ENCODE measurements at regions not wholly inside any gene's neighbourhood (a gene's known extent, or its start where the extent isn't known, plus 50 kb on each side); places are given as distances from the start of the nearest gene placed in this dataset.
A peak's percentile ranks its signal among the peaks of the same experiment; 100 is the strongest.

DNA sequence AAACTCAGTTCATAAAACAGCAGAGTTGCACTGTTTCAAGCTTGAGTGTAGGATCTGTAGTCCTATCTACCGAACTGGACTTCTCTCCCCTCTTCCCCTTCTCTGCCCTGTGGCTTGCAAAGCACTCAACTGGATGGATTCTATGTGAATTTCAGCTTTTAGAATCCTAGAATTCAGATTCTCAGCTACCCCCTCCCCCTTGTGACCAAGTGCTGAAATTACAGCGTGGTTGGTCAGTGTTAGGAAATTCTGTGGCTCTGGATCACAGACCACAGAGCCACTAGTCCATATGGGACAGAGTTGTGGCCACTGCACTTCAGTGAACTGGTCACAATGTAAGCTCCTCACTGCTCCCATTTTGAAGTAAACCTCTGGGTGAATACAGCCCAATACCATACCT lies 64.6 kb upstream of the TRPC5 start:
- Mint-ChIP-seq H3K4me3 (no peak overlapping the region), H3K36me3 (ENCODE audit: low read depth) (no peaks in the 10 kb centered on the region), H3K27ac (no peak overlapping the region), H3K9me3 (no peaks in the 10 kb centered on the region), H3K4me1 (peaks cover 9% of the 10 kb centered on the region; the same call in 2 of the 3 replicates), H3K27me3 (ENCODE audit: insufficient read depth, low read depth, poor library complexity) (peaks cover 5% of the 10 kb centered on the region)
- TF ChIP-seq ZNF462 (CRISPR knock-in tag; IDR thresholded peaks at IDR 0.05) (no peak), EZH2phosphoT487 (IDR thresholded peaks at IDR 0.05; ENCODE audit: unreplicated experiment) (no peak), ZNF331 (CRISPR knock-in tag; IDR thresholded peaks at IDR 0.05; ENCODE audit: low read depth) (no peak), ZNF114 (CRISPR knock-in tag; IDR thresholded peaks at IDR 0.05) (no peak), POLR2AphosphoS5 (IDR thresholded peaks at IDR 0.05; ENCODE audit: low read depth) (no peak), CREB1 (CRISPR knock-in tag; IDR thresholded peaks at IDR 0.05; ENCODE audit: low read depth) (no peak), ETS1 (IDR thresholded peaks at IDR 0.05) (no peak), EZH2 (IDR thresholded peaks at IDR 0.05; ENCODE audit: low read depth, unreplicated experiment) (no peak)
- TF ChIP-seq, protein P1, sequence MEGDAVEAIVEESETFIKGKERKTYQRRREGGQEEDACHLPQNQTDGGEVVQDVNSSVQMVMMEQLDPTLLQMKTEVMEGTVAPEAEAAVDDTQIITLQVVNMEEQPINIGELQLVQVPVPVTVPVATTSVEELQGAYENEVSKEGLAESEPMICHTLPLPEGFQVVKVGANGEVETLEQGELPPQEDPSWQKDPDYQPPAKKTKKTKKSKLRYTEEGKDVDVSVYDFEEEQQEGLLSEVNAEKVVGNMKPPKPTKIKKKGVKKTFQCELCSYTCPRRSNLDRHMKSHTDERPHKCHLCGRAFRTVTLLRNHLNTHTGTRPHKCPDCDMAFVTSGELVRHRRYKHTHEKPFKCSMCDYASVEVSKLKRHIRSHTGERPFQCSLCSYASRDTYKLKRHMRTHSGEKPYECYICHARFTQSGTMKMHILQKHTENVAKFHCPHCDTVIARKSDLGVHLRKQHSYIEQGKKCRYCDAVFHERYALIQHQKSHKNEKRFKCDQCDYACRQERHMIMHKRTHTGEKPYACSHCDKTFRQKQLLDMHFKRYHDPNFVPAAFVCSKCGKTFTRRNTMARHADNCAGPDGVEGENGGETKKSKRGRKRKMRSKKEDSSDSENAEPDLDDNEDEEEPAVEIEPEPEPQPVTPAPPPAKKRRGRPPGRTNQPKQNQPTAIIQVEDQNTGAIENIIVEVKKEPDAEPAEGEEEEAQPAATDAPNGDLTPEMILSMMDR (conservative IDR thresholded peaks at IDR 0.05; ENCODE audit: low read depth in 2 of 2), result peak; percentile 44 to 60
- H3K79me2 ChIP-seq (replicated peaks; ENCODE audit: insufficient read depth), result no peaks in the 10 kb centered on the region
- no peaks in the 10 kb centered on the region for H3F3A ChIP-seq (replicated peaks; ENCODE audit: low read depth)
- H3K9me2 ChIP-seq (ENCODE audit: insufficient read depth), result no peaks in the 10 kb centered on the region
- no peak overlapping the region for H3K4me3 ChIP-seq
- DNase-seq (ENCODE audit: low spot score) (peak; percentile 53), ATAC-seq (peak; percentile 61)
- no peaks in the 10 kb centered on the region for H3K27me3 ChIP-seq (ENCODE audit: insufficient read depth)
- H4K20me1 ChIP-seq (replicated peaks; ENCODE audit: insufficient read depth), result no peaks in the 10 kb centered on the region
- no peak overlapping the region for H3K27ac ChIP-seq (ENCODE audit: low read depth)
- H3K4me2 ChIP-seq, result no peak overlapping the region
- no peaks in the 10 kb centered on the region for H3K4me1 ChIP-seq (ENCODE audit: insufficient read depth)
- H2AFZ ChIP-seq, result no peak overlapping the region
- no peaks in the 10 kb centered on the region for H3K36me3 ChIP-seq (ENCODE audit: insufficient read depth)
